ENCODE measurements at regions not wholly inside any gene's neighbourhood (a gene's known extent, or its start where the extent isn't known, plus 50 kb on each side); places are given as distances from the start of the nearest gene placed in this dataset.
"Not testable (repeated sequence)": the region's sequence is repeated elsewhere in the genome, so short reads cannot be mapped to it uniquely, and the experiment has no call there.

GRCh38 chr2:126988482-126988881, 89.8 kb downstream of the TEX51 start:
- ATAC-seq (no peak), DNase-seq (ENCODE audit: missing footprints) (no peak)
- intact Hi-C loops (cut with DNase I): no loop called here

- DNase-seq (ENCODE audit: missing footprints); ATAC-seq; intact Hi-C loops (cut with DNase I): not testable (repeated sequence)
Observed at GRCh38 chr2:126989064-126989463, 90.4 kb downstream of the TEX51 start.

GRCh38 chr2:126990200-126990599, 91.5 kb downstream of the TEX51 start:
- no peak for ATAC-seq
- intact Hi-C loops (cut with DNase I): no loop called here
- DNase-seq (ENCODE audit: missing footprints): no peak

- intact Hi-C loops (cut with DNase I): no loop called here
- no peak for DNase-seq (ENCODE audit: missing footprints)
- no peak for ATAC-seq
Observed at GRCh38 chr2:126990605-126991532, 92.2 kb downstream of the TEX51 start.

GRCh38 chr2:126994340-126994777, 95.7 kb downstream of the TEX51 start:
- DNase-seq (ENCODE audit: missing footprints) (no peak), ATAC-seq (no peak)
- intact Hi-C loops (cut with DNase I): no loop called here

GRCh38 chr2:126995621-126996377, 97.1 kb downstream of the TEX51 start:
- intact Hi-C loops (cut with DNase I): no loop called here
- DNase-seq (ENCODE audit: missing footprints): no peak
- ATAC-seq: no peak

- intact Hi-C loops (cut with DNase I): no loop called here
- no peak for DNase-seq (ENCODE audit: missing footprints)
- no peak for ATAC-seq
Observed at GRCh38 chr2:126996378-126996699, 97.6 kb downstream of the TEX51 start.
